NCI-H2081 treated with DMSO at 0.1 percent for 48 hours (cell line): ENCODE measurements at regions not wholly inside any gene's neighbourhood (a gene's known extent, or its start where the extent isn't known, plus 50 kb on each side); places are given as distances from the start of the nearest gene placed in this dataset.

Experiments
- DNase-seq: peaks from one replicate; lab custom pipeline; 2025; lab: John Stamatoyannopoulos, UW

DNA sequence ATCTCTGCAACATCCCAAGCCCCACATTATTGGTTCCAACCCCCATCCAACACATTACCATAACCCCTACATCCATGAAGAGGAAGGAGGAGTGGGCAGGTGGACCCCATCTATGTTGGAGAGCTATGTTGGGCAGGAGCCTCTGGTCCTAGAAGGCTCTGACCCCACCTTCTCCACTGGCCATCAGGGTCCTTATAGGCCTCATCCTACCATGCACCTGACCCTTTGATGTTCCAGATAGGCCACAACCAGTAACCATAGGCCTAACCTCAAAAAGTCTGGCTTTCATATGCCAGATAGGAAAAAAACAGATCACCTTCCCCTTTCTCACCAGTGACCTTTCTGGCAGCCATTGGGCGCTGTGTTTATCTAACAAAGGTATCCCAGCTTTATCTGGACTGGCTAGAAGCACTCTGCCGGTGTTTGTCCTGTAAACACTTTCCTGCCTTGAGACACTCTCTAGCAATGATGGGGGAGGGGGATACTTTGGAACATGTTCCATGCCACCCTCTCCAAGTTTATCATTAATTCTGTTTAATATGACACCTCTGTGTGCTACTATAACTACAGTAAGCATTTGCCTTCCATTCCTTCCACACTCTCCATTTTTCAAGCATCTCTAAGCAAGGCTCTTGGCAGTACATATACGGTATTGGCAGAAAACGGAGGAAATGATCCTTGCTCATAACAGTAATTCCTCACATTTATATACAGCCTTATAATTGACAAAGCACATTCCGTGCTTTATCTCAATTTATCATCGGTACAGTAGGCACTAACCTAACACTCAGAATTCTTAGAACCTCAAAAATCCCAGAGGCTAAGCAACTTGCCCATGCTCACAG is 377.1 kb downstream of the VPS13C start:
- no peak for DNase-seq

DNA sequence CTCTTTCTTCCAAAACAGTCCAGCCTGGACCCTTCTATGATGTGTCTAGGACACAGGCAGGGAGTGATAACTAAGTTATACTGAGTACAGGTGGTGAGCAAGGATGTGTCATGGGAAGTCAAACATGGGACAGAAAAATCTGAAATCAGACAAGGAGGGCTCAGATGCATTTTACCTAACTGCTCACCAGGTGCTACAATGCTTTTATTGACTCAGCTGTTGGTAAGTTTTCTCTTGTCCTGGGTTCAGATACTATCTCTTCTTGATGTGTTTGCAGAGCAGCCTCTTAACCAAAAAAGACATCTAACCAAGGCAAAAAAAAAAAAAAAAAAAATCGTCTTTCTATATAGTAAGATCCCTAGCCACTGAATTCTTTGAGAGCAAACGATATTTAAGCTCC is 378.6 kb downstream of the VPS13C start:
- no peak for DNase-seq

DNA sequence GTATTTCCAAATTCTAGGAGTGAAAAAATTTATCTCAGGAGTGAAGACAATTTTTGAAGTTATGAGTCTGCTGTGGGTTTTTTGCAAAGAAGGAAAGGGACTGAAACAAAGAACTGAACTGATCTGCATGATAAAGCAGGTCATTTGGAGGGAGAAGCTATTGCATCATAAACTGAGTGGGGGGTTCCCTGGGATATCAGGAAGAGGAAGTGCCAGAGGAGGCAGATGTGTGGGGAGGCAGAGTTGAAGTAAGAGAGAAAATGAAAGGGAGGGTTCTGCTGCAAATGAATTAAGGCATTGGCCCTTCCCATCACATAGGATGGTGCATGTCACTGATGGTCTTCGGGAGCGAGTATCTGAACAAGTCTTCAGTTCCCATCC is 379.2 kb downstream of the VPS13C start:
- DNase-seq, result no peak

DNA sequence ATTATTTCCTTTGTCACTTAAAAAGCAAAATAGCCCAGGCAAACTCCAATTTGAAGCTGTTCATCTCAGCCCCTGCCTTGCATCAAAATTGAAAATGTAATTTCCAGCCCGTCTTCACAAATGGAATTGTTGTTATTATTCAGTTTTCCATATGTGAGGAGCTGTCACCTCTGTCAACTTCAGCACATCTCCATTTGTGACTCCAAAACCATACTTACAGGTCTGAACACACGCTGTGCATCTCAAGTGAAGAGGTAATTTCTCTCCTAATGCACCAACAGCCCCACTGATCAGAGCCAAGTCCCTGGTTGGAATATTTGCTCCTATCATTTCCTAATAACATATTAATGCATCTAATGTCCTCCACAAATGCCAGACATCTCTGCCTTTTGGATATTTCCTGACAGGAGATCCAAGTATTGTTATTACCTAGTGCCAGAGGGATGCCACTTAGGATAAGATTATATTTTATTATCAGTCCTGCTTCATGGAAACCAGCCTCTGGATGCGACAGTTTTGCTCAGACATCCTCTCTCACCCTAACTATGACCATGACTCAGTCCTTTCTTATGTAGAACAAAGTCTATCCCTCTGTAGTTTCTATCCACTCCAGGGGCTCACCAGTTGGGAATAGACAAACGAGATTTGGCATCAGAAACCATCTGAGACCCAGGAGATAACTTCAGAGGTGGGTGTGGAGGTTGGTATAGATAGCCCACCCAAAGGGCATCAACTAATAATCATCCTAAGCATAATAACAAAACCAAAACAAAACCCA is 379.8 kb downstream of the VPS13C start:
- no peak for DNase-seq

DNA sequence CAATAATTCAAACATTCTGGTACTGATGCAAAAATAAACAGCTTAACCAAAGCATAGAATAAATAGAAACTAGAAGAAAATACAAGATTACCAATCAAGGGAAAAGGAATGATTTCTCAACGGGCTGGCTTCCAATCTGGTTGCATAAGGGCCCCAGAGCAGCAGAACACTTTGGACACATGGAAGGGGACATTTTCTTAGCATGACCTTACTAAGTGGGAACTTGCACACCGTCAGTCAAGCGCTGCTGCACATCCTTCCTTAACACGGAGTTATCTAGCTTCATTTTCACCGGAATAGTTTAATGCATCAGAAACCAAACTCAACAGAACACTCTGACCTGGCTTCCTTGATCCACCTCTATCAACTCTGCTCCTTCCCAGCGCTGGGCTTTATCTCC is 388.5 kb downstream of the VPS13C start:
- DNase-seq, result no peak

DNA sequence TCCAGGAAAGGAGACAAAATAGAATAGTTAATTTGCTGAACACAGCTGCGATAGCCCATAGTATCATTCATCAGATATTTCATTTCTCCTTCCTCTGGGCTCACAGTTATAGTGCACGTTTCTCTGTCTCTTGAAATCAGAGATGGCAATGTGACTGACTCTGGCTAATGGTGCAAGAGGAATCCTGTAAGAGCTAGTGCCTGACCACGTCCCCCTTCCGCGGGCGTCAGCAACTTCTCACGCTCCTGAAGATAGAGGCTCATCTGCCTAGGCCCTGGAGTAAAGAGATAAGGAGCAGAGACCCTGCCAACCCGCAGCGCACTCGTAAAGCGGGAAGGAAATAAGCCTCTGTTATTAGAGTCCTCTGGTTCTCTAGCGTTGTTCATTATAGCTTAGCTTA is 391.8 kb downstream of the VPS13C start:
- no peak for DNase-seq

DNA sequence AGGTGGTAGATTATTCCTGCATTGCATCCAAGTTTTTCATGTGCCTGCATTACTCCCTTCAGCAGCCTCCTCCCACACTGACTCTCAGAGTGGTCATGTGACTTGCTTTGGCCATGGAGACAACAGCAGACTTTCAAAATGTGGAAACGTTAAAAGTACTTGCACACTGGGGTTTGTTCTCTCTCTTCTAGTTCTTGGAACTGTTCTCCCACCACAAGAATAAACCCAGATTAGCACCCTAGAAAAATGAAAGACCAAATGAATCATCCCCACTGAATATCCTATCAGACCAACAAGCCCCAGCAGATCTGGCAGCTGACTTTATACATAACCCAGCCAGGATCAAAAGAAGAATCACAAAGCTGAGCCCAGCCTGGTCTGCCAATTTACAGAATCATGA is 398.5 kb downstream of the VPS13C start:
- no peak for DNase-seq

DNA sequence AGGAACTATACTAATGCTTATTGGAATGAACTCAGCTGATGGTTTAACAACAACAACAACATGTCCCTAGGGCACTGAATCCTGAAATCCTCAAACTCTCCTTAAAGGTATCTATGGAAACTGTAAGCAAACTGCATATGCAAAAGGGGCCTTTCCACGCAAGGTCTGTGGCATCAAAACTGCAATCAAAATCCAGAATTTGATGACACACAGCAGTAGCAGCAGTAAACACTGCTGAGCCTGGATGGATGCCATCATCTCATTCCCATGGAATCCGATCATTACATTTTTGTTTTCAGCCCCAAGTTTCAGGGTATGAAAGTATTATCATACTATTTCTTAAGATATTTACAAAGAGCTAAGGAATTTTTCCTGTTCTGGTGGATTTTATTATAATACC is 399.7 kb downstream of the VPS13C start:
- no peak for DNase-seq

DNA sequence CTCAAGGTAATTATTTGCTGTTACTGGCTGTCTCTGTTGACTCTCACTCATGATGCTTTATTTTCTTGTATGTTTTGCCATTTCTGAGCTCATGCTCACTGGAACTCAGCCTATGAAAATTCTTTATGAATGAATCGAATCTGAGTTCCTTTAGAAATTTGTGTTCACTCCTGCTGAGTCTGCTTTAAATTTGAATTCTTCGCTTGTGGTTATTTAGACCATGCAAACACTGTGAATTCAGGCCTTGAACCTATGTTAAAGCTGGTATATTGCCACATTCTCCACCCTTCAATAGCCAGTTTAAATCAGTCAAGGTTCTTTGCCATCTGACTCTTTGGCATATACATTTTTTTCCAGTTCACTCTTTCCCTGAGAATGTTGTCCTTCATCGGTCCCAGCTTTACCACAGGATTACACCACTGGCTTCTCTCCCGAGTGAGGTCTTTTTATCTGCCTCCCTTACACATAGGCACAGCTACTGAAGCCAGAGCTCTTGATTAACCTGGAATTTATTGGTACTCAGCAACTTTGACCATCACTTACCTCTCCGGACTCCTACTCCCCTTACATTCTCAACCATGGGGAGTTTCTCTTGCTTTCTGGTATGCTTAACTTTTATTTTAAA is 400.6 kb downstream of the VPS13C start:
- no peak for DNase-seq

DNA sequence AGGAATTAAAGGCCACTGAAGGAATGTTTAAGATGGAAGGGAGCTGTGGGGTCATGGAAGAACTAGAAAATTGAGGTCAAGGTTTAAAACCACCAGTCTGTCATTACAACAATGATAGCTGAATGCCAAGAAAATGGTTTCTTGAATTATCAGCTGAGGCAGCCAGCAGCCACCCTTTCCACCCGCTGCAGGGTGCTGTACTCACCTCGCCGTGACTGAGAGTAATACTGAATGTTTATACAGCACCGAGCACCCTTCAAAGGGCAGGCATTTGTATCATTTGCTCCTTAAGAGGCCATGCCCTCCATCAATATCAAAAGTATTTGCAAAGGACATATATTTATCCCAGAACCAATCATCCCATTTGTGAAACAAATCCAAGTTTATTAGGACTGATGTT is 402.8 kb downstream of the VPS13C start:
- no peak for DNase-seq

DNA sequence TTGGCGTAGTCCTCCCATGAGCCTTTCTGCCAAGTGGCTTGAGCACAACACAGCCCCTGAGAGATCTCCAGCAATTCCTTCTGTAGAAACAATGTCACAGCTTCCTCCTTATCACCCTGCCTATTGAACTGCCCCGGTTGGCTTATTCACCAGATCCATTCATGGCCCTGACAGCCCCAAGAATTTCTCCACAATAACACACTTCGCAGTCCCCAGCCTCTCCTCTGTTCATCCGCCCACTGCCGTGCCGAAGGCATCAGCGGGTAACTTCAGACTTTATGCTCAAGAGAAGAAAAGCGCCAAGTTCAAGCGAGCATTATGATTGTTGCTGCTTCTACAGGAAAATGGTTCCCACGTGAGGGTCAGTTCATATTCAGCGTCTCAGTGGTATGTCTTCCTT is 403.9 kb downstream of the VPS13C start:
- no peak for DNase-seq

DNA sequence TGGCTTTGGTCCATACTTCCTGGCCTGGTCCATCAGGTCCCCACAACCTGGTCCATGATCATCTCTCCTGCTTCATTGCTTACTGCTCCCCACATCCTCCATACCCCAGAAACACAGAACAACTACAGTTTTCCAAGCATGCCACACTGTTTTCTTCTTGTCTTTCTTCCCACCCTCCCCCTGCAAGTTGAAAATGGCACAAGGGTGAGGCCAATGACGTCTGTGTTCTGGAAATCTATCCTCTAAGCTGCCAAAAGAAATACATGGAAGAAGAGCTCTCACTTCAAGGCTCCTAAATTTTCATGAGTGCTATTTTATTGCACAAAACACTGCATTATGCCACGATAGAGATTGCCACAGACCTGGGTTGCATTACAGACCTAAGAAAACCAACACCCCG is 404.4 kb downstream of the VPS13C start:
- DNase-seq, result no peak

DNA sequence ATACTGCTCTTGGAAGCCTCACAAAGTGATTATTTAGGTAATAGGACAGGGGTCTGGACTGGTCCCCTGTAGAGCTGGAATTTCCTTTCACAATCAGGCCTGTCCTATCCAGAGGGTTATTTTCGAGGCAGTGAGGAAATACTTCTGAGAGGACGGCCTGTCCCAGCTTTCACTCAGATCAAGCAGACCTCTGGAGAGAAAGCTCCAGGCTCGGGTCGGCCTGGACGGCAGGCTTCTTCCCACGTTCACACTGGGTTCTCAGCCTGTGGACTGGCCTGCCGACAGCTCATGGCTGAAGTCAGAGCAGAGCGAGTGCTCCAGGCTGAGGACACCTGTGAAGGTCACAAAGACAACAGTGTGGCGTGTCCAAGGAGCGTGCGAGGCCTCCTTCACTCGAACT is 405.3 kb downstream of the VPS13C start:
- DNase-seq, result no peak

DNA sequence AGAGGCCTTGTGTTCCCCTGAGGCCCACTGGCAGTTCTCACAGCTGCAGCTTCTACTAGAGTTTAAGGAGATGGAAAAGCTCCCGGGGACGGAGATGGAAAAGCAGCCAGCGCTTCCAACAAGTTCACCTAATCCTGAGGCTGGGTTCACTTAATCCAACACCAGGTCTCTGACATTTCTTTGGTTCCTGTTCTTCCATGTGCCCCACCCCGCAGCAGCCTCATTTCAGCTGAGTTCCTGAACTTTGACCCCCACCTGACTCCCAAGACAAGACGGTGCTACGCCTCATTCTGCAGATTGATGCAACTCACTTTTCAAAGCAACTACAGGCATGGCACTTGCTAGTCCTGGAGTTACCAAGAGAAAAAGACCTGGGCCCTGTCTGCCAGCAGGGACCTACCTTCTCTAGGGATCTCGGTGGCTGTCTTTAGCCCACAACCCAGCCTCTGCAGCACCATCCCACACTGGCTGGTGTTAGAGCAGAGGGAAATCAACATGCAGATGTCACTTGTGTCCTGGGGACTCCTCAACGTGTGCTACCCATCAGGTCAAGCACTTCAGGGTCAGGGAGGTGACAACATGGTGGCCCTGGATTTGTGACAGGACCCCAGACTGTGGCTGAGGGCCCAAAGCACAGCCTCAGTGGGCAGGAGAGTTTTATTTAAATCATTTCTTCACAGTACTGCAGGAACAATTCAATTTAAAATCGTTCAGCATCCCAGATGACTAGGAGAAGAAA is 406.1 kb downstream of the VPS13C start:
- no peak for DNase-seq

DNA sequence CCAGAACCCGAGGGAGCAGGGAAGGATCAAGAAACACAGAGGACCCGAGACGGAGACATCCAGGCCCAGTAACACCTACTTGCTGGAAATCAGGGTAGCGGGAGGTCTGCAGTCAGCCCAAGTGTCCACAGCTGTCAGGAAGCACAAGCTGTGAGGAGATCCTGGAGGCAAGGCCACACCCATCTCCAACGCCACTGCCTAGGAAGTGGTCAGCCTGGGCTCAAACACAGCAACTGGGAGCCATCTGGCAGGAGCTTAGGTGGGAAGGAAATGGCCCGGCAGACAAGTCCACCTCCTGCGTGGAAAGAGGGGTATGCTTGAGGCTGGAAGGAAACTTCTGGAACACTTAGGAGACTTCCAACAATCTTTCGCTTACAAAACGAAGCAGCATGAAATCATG is 407.1 kb downstream of the VPS13C start:
- DNase-seq, result no peak

DNA sequence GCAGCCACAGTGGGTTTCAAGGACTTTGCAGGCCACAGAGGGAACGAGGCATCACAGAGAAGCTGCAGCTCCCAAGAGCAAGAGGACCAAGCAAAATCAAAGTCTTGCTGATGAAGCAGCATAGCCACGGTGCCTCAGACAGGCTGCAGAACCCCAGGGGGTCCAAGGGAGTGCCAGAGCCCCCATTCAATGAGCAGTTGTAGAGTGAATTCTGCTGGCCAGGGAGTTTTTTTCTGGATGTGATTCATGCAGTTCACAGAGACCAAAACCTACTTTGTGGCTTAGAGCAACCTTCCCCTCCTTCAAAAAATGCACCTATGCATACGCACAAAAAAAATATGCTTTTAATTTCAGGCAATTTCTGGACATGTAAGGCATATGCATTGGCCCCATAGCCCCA is 409.0 kb downstream of the VPS13C start:
- DNase-seq, result no peak

DNA sequence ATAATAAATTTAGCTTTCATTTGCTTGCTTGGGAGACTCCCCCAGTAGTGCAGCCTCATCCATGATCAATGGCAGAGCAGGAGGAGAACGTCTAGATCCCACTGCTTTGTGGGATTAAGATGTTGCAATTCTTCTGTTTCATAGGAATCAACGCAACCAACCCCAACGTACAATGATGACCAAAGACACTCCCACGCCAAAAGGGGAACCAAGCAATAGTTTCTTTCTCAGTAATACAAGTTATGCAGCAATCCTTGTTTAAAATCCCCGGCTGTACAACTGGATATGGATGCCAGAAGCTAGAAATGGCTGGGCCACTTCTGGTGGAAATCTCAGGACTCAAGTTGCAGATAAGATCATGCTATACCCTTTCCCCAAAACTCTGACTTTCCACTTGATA is 411.2 kb downstream of the VPS13C start:
- no peak for DNase-seq

DNA sequence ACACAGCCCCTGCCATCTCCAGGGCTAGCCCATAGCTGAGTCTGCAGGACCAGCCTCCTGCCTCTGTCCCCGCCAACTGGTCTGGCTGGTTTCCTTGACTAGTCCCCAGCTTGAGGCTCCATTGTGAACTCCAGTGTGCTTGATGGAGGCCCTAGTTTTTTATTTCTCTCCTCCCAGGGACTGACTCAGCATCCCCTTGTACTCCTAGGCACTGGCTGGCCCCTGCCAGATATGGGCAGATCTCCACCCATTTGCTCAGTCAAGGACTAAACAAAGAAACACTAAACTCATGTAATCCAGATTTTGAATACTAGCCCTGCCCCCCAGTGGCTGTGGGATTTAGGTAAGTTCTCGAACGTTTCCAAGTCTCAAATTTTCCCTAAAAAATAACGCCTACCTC is 415.4 kb upstream of the RORA start:
- no peak for DNase-seq

DNA sequence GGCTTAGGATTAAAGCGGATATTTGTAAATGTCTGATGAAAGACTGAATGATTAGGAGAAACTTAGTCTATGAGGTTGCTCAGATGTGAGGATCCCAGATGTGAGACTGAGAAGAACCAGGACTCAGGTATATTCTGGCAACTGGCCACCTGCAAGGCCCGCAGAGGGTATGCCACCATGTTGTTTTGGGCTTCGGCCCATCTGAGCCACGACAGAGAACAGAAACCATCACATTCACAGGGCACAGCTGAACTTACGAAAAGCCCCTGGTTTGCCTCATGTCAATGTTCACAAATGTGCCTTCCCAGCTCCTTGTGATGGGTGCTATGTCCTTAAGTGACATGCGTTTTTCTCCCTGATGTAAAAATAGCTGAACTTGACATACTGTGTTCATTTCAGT is 412.5 kb upstream of the RORA start:
- DNase-seq, result no peak

DNA sequence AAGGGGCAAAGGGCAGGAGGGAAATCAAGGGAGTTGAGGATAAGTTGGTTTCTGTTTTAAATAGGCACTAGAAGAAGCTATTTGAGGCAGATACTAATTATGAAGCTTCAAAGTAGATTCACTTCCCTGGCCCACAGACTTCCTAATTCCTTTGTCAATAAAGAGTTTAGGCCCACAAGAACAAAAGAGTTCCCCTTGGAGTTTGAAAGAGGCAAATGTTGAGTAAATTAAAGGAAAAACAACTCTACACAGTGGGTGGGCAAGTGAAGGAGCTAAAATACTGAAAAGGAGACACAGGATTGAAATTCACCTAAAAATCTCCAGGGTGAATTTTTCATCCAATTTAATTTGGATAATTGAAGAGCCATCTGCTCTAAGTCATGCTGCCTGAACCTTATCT is 411.7 kb upstream of the RORA start:
- DNase-seq, result no peak

DNA sequence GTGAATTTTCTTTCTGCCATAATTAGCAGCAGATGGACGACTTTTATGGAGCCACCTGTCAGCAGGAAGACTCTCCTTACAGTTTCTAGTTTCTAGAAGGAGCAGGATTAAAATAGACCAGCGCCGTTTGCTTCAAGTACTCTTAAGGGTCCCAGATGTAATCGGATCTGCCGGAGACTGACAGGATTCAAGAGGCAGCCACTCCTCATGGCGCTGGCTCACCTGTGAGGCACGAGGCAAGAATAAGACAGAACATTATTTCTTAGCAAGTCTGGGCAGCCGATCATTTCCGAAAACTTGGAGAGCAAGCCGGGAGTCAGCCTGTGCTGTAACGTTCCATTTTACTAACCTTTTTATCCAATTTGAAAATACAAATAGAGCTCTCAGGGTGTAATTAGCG is 410.4 kb upstream of the RORA start:
- no peak for DNase-seq

DNA sequence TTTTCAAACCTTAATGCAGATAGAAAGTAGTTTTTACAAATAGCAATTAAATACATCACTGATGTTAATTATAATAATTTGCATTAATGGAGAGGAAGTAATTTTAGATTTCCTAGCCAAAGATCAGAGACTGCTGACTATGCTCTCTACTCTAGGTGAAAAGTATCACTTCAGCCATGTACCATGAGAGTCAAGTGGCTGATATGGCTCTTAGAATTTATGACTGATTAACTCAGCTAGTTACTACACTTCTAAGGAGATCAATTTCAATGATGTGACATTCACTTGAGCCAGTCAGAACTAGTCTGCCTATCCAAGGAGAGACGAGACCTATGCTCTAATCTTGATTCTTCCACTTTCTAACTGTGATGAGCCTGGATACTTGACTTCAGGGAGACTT is 405.7 kb upstream of the RORA start:
- DNase-seq, result no peak

DNA sequence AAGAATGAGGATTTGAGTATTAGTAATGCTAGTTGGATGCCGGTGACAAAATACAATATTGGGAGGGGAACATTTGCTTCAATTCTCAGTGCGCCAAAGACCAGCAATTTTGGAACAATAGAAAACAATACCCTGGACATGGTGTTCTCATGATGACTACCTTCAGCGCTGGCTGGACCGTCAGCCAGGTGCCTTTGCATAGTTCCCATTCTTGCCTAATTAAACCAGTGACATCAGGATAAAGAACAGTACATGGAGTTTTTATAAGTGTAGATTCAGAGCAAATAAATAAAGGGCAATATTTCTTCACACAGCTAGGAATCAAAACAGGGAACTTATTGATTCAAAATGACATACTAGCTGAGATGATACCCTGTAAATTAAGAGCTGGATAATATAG is 404.8 kb upstream of the RORA start:
- DNase-seq, result no peak
